ENCODE measurements at regions not wholly inside any gene's neighbourhood (a gene's known extent, or its start where the extent isn't known, plus 50 kb on each side); places are given as distances from the start of the nearest gene placed in this dataset.

DNA sequence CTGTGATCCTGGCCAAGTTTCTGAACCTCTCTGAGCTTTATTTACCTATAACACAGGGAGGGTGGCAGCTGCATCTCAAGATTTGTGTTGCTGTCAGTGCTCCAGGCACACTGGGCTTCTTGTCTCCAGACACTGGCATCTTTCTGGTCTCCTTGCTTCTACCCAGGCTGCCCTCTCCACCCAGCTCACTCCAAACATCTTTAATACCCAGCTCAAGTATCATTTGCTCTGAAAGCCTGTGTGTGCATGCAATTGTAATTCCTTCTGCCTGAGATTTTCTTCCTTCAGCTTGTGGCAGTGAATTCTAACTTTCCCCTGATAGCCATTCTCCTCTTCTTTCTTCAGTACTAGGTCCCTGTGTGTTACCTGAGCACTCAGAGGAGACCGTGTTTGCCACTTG lies 50.7 kb upstream of the USP7 start:
- TF ChIP-seq FOXK2 (IDR thresholded peaks at IDR 0.05) (no peak), CTBP1 (IDR thresholded peaks at IDR 0.05; ENCODE audit: borderline replicate concordance) (no peak)

Measured in HEK293T (cell line).